Body of pancreas (tissue), 4 donors: ENCODE measurements at regions not wholly inside any gene's neighbourhood (a gene's known extent, or its start where the extent isn't known, plus 50 kb on each side); places are given as distances from the start of the nearest gene placed in this dataset.
"Not testable (repeated sequence)": the region's sequence is repeated elsewhere in the genome, so short reads cannot be mapped to it uniquely, and the experiment has no call there.

Source experiments
- ATAC-seq: fragments of 150-250 bp; one replicate; pipeline ENCODE4 v1.9.1; 2016
- DNase-seq, 4 donors: peaks; one replicate each; pipeline ENCODE4 v3.0.0-alpha.2; 2019
- H3K27ac ChIP-seq, 4 donors: fragments of 200-600 bp; sonication (generic); 1 replicate in 3 of 4; 2 replicates in 1 of 4; pipeline versions ENCODE4 v1.5.1 to v1.6.1; 2016 to 2019; ENCODE audit warnings: mild to moderate bottlenecking in 1 of 4, mixed read lengths in 1 of 4, moderate library complexity in 1 of 4
- H3K27me3 ChIP-seq, 2 donors: fragments of 200-600 bp; sonication (generic); one replicate each; pipeline ENCODE4 v1.6.0; 2016; ENCODE audit warnings: mild to moderate bottlenecking in 1 of 2
- H3K36me3 ChIP-seq, 2 donors: fragments of 200-600 bp; sonication (generic); replicated peaks in 1 of 2; 2 replicates each; pipeline ENCODE4 v1.5.1; 2016; ENCODE audit warnings: low read depth in 2 of 2; ENCODE audit not compliant: insufficient read depth in 1 of 2
- H3K4me1 ChIP-seq: fragments of 200-600 bp; sonication (generic); one replicate; pipeline ENCODE4 v1.6.0; 2016
- H3K4me3 ChIP-seq, 2 donors: fragments of 200-600 bp; sonication (generic); 1 replicate in 1 of 2; 2 replicates in 1 of 2; pipeline ENCODE4 v1.5.1; 2016 to 2019
- H3K9me3 ChIP-seq, 3 donors: fragments of 200-600 bp; sonication (generic); 1 replicate in 2 of 3; 2 replicates in 1 of 3; pipeline ENCODE4 v1.5.1; 2016
- POLR2A ChIP-seq, 3 donors: fragments of 450-650 bp; IDR thresholded peaks; one replicate each; pipeline ENCODE4 v1.6.1; 2016; ENCODE audit warnings: antibody characterized with exemption in 3 of 3, mild to moderate bottlenecking in 2 of 3
- WGBS, 2 donors: methylation state at CpG; one replicate each; pipeline ENCODE4 v1.1.5; 2017; 5-methylcytosine and 5-hydroxymethylcytosine counted together
- intact Hi-C: fragments of 100-400 bp; cut with DNase I; formaldehyde crosslinking; loops from one replicate; pipeline ENCODE4 v1.15.1; 2023
- TF ChIP-seq, protein P1 (sequence below), 7 experiments: fragments of 450-650 bp in 4 of 7; fragments of 200-600 bp in 3 of 7; sonication (generic) in 3 of 7; IDR thresholded peaks; one replicate each; pipeline ENCODE4 v1.5.1; 2016 to 2019; ENCODE audit warnings: antibody characterized with exemption in 7 of 7

DNA sequence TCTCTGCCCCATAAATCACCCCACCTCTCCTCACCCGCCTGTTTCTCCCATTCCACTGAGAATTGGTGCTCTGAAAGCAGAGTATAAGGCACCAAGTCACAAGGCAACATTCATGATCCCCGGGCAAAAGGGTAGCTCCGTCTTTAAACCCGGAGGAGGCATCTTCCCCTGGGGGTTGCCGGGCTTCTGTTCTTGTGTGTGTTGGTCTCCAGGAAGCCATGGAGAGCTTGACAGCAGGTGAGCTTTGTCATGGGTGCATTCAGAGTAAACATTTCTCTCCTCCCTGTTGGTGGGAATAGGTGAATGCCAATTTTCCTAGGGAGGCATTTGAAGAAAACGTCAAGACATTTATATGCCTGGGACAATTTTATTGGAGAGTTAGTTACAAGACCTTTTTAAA, 275.5 kb upstream of the USP9Y start:
- DNase-seq (no peak), ATAC-seq (no peak)
- Histone ChIP-seq H3K27me3 (no peaks in the 10 kb centered on the region), H3K27ac (no peak overlapping the region), H3K4me3 (no peak overlapping the region), H3K9me3 (no peaks in the 10 kb centered on the region), H3K36me3 (no peaks in the 10 kb centered on the region), H3K4me1 (no peaks in the 10 kb centered on the region)
- WGBS, 2 donors, result 40 to 41% methylated on average over 1 to 6 of the region's 6 CpGs
- TF ChIP-seq POLR2A (IDR thresholded peaks at IDR 0.05), result no peak
- TF ChIP-seq, protein P1, sequence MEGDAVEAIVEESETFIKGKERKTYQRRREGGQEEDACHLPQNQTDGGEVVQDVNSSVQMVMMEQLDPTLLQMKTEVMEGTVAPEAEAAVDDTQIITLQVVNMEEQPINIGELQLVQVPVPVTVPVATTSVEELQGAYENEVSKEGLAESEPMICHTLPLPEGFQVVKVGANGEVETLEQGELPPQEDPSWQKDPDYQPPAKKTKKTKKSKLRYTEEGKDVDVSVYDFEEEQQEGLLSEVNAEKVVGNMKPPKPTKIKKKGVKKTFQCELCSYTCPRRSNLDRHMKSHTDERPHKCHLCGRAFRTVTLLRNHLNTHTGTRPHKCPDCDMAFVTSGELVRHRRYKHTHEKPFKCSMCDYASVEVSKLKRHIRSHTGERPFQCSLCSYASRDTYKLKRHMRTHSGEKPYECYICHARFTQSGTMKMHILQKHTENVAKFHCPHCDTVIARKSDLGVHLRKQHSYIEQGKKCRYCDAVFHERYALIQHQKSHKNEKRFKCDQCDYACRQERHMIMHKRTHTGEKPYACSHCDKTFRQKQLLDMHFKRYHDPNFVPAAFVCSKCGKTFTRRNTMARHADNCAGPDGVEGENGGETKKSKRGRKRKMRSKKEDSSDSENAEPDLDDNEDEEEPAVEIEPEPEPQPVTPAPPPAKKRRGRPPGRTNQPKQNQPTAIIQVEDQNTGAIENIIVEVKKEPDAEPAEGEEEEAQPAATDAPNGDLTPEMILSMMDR (IDR thresholded peaks at IDR 0.05), result no peak
- intact Hi-C loops, result no loop called here

DNA sequence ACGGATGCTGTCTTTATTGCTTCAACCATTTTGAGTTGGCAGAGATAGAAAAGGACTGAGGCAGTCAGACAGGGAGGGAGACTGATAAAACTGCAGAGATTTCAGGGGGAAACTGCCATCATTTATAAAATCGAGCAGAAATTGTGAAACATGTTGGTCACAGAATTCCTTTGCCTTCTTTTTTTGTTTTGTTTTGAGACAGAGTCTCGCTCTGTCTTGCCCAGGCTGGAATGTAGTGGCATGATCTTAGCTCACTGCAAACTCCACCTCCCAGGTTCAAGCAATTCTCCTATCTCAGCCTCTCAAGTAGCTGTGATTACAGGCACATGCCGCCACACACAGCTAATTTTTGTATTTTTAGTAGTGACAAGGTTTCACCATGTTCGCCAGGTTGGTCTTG, 273.7 kb upstream of the USP9Y start:
- intact Hi-C loops, result no loop called here
- no peak for ATAC-seq
- Histone ChIP-seq H3K27ac (no peak overlapping the region), H3K4me1 (no peaks in the 10 kb centered on the region), H3K4me3 (no peak overlapping the region), H3K36me3 (no peaks in the 10 kb centered on the region), H3K27me3 (no peaks in the 10 kb centered on the region), H3K9me3 (no peaks in the 10 kb centered on the region)
- 75 to 77% methylated on average over 5 of the region's 5 CpGs for WGBS, 2 donors
- DNase-seq, result no peak
- TF ChIP-seq POLR2A (IDR thresholded peaks at IDR 0.05), result no peak
- TF ChIP-seq, protein P1 (IDR thresholded peaks at IDR 0.05), result no peak

DNA sequence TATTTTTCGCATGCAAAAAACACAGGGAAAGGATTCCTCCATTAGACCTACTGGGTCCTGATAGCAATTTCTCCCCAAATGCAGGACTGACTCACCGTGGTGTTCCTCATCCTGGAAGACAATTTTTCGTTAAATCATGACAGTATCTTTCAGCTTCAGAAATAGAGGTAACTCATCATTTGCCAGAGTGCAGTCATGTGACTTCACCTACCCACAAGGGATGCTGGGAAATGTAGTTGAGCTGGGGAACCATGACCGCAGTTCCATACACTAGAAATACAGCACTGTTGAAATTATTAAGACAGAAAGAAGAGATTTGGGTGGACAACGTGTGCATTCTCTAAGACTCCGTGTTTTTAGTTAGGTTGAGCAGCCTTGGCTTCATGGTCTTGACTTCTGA, 269.5 kb upstream of the USP9Y start:
- DNase-seq (no peak), ATAC-seq (no peak)
- H3K27ac ChIP-seq, result no peak overlapping the region
- H3K4me1 ChIP-seq, result no peaks in the 10 kb centered on the region
- H3K36me3 ChIP-seq, result no peaks in the 10 kb centered on the region
- TF ChIP-seq, protein P1 (IDR thresholded peaks at IDR 0.05), result no peak
- TF ChIP-seq POLR2A (IDR thresholded peaks at IDR 0.05), result no peak
- WGBS, 2 donors, result 43 to 48% methylated on average over 5 to 6 of the region's 6 CpGs
- H3K9me3 ChIP-seq, result no peaks in the 10 kb centered on the region
- no peak overlapping the region for H3K4me3 ChIP-seq
- H3K27me3 ChIP-seq, result no peaks in the 10 kb centered on the region
- intact Hi-C loops, result no loop called here

DNA sequence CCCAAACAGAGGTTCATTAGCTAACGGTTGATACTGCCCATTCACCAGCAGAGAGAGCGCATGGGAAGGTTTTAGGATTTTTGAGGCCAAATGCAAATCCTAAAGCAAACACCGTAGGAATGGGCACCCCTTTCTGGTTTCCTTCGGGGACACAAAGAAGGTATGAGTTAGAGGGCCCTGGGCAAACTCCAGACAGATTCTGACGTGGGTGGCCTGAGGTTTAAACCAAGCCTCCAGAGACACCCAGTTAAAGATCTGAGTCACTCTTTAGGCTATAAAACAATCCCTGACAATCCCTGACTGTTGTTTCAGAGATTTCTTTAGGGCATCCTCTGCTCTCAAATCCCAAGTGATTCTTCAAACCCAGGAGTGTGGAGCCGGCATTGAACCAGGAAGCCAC, 262.2 kb upstream of the USP9Y start:
- intact Hi-C loops, ATAC-seq, DNase-seq, H3K27ac ChIP-seq, H3K4me3 ChIP-seq, H3K4me1 ChIP-seq, H3K9me3 ChIP-seq, H3K36me3 ChIP-seq, H3K27me3 ChIP-seq: not testable (repeated sequence)
- 60% methylated on average over 1 of the region's 6 CpGs; no CpG with 5 or more reads in 1 of the 2 donors for WGBS, 2 donors

DNA sequence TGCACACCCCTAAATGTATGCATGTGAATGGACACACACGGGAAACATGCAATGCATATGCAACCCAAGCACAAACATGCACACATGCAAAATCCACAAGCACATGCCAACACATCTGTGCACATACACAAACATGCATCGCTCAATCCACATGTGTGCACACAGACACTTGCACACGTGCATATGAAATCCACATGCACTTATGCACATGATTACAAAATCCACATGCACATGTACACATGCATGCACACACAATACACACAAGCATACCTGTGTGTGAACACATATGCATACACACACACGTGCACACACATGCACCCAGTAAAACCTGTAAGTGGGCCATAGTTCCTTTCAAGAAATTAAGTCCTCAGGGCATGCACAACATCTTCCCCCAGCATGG, 256.8 kb upstream of the USP9Y start:
- Histone ChIP-seq H3K4me1 (no peaks in the 10 kb centered on the region), H3K27ac (no peak overlapping the region), H3K9me3 (no peaks in the 10 kb centered on the region), H3K27me3 (no peaks in the 10 kb centered on the region), H3K4me3 (no peak overlapping the region), H3K36me3 (no peaks in the 10 kb centered on the region)
- ATAC-seq, result no peak
- WGBS, 2 donors, result 84 to 86% methylated on average over 1 to 4 of the region's 4 CpGs
- DNase-seq, result no peak
- no peak for TF ChIP-seq POLR2A (IDR thresholded peaks at IDR 0.05)
- intact Hi-C loops, result no loop called here

DNA sequence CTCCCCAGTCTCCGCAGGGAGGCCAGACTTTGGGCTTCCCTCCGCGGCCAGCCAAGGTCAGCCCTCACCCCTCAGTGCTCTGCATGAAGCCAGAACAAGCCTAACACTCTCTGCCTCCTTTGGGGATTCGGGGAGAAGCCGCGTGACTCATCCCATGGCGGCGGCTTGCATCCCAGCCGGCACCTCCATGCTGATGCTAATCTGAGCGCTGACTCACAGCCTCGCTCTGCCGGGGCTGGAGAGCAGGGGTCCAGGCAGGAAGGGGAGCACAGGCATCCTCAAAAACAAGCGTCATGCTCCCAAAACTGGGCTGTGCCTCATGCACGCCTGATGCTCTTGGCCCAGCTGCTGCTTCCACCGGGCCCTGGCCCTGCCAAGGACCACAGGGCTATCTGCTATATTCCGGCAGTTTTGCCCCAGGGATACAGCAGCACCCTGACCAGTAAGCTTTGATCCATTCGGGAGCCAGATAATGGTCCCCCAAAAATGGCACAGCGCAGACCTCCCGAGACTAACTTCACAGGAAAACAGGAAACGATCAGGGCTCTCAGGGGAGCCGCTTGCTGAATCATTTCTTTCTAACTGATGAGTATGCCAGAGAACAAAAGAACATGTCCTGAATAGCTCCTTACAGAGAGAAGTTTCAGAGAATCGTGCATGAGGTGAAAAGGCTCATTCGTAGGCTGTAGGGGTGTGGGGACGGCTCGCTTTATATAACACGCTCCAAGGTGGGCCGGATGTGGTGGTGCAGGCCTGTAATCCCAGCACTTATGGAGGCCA, 254.4 kb upstream of the USP9Y start:
- DNase-seq, H3K27me3 ChIP-seq, intact Hi-C loops, H3K4me3 ChIP-seq, H3K9me3 ChIP-seq, H3K4me1 ChIP-seq, H3K27ac ChIP-seq, H3K36me3 ChIP-seq, ATAC-seq: not testable (repeated sequence)
- WGBS, 2 donors, result 76 to 100% methylated on average over 1 to 15 of the region's 27 CpGs

DNA sequence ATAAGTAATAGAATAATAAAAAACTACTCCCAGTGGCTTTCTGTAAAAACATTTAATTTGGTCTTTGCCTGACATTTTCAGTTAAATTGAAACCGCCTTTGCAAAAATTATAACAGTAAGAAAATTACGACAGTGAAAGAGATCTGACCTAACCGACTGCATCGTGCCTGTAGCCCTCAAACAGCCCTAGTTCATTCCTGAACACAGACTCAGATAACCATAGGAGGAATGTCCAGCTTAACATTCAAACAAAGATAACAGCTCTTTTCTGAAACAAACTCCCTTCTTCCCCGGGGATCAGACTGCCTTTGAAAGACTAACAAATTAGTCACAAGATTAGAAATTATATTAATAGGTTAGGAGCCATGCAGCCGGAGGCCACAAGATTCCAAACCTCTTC, 252.5 kb upstream of the USP9Y start:
- ATAC-seq, H3K4me3 ChIP-seq, H3K27ac ChIP-seq, intact Hi-C loops, H3K4me1 ChIP-seq, H3K9me3 ChIP-seq, H3K36me3 ChIP-seq, DNase-seq, H3K27me3 ChIP-seq: not testable (repeated sequence)
- WGBS, 2 donors, result 26 to 50% methylated on average over 5 of the region's 6 CpGs

DNA sequence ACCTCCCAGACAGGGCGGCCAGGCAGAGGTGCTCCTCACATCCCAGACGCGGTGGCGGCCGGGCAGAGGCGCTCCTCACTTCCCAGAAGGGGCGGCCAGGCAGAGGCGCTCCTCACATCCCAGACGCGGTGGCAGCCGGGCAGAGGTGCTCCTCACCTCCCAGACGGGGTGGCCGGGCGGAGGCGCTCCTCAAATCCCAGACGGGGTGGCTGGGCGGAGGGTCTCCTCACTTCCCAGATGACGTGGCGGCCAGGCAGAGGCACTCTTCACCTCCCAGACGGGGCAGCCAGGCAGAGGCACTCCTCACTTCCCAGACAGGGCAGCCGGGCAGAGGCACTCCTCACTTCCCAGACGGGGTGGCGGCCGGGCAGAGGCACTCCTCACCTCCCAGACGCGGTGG, 247.7 kb upstream of the USP9Y start:
- DNase-seq, H3K36me3 ChIP-seq, H3K27me3 ChIP-seq, H3K4me3 ChIP-seq, H3K27ac ChIP-seq, intact Hi-C loops, H3K9me3 ChIP-seq, H3K4me1 ChIP-seq, ATAC-seq: not testable (repeated sequence)
- WGBS, 2 donors, result 89% methylated on average over 15 of the region's 26 CpGs; no CpG with 5 or more reads in 1 of the 2 donors
